ENCODE measurements at regions not wholly inside any gene's neighbourhood (a gene's known extent, or its start where the extent isn't known, plus 50 kb on each side); places are given as distances from the start of the nearest gene placed in this dataset.
A peak's percentile ranks its signal among the peaks of the same experiment; 100 is the strongest.

GRCh38 chr3:159062734-159063410 lies 261.0 kb downstream of the MFSD1 start:
- Histone ChIP-seq H3K4me3 (ENCODE audit: low read length) (no peak overlapping the region), H3K36me3 (ENCODE audit: insufficient read depth, low read length) (no peaks in the 10 kb centered on the region), H3F3A (ENCODE audit: insufficient read depth, low read length, poor library complexity, severe bottlenecking) (no peaks in the 10 kb centered on the region), H3K79me2 (replicated peaks; ENCODE audit: insufficient read depth, low read length) (no peaks in the 10 kb centered on the region), H3K9ac (ENCODE audit: low read length) (no peak overlapping the region), H3K4me2 (ENCODE audit: low read length) (no peak overlapping the region), H4K20me1 (ENCODE audit: insufficient read depth) (no peaks in the 10 kb centered on the region), H3K27ac (ENCODE audit: low read length) (no peak overlapping the region), H3K9me2 (ENCODE audit: insufficient read depth, low read length) (no peaks in the 10 kb centered on the region), H2AFZ (ENCODE audit: low read depth, low read length) (no peak overlapping the region), H3K9me3 (ENCODE audit: low read length) (no peaks in the 10 kb centered on the region), H3K27me3 (ENCODE audit: insufficient read depth, low read depth, low read length) (no peaks in the 10 kb centered on the region)
- TF ChIP-seq SMC3 (conservative IDR thresholded peaks at IDR 0.05; ENCODE audit: poor library complexity), result no peak
- TF ChIP-seq TAF1 (IDR thresholded peaks at IDR 0.05; ENCODE audit: low read depth), result no peak
- no peak for TF ChIP-seq CTCF (IDR thresholded peaks at IDR 0.05; ENCODE audit: poor library complexity, severe bottlenecking)
- no peak for TF ChIP-seq REST (IDR thresholded peaks at IDR 0.05; ENCODE audit: borderline replicate concordance)
- no peak for TF ChIP-seq MXI1 (conservative IDR thresholded peaks at IDR 0.05; ENCODE audit: poor library complexity, severe bottlenecking)
- TF ChIP-seq EP300 (conservative IDR thresholded peaks at IDR 0.05; ENCODE audit: poor library complexity, severe bottlenecking), result no peak
- TF ChIP-seq EZH2 (IDR thresholded peaks at IDR 0.05; ENCODE audit: borderline replicate concordance, insufficient read depth, low read length, poor library complexity, severe bottlenecking), result no peak
- TF ChIP-seq RAD21 (conservative IDR thresholded peaks at IDR 0.05), result no peak
- no peak for TF ChIP-seq POLR2AphosphoS5 (IDR thresholded peaks at IDR 0.05)

- Histone ChIP-seq H3K9me2 (ENCODE audit: insufficient read depth, low read length) (no peaks in the 10 kb centered on the region), H3K27me3 (ENCODE audit: insufficient read depth, low read depth, low read length) (no peaks in the 10 kb centered on the region), H2AFZ (ENCODE audit: low read depth, low read length) (no peak within 1 kb of the TSS), H3K27ac (ENCODE audit: low read length) (peak within 1 kb of the TSS; percentile 48), H3F3A (ENCODE audit: insufficient read depth, low read length, poor library complexity, severe bottlenecking) (no peaks in the 10 kb centered on the region), H3K79me2 (replicated peaks; ENCODE audit: insufficient read depth, low read length) (no peaks in the 10 kb centered on the region), H4K20me1 (ENCODE audit: insufficient read depth) (no peaks in the 10 kb centered on the region), H3K9me3 (ENCODE audit: low read length) (no peaks in the 10 kb centered on the region), H3K9ac (ENCODE audit: low read length) (peak within 1 kb of the TSS; percentile 42), H3K36me3 (ENCODE audit: insufficient read depth, low read length) (no peaks in the 10 kb centered on the region), H3K4me3 (ENCODE audit: low read length) (peak within 1 kb of the TSS; percentile 60), H3K4me2 (ENCODE audit: low read length) (peak within 1 kb of the TSS; percentile 38)
- no peak for TF ChIP-seq SMC3 (conservative IDR thresholded peaks at IDR 0.05; ENCODE audit: poor library complexity)
- peak; percentile 29 for TF ChIP-seq POLR2AphosphoS5 (IDR thresholded peaks at IDR 0.05)
Observed at GRCh38 chr3:159069091-159069490, 267.2 kb downstream of the MFSD1 start, which contains the start of gene IQCJ. IQCJ (plus strand) TSS chr3:159069319.

Data from neural cell (in vitro differentiated cells).